ENCODE measurements at regions not wholly inside any gene's neighbourhood (a gene's known extent, or its start where the extent isn't known, plus 50 kb on each side); places are given as distances from the start of the nearest gene placed in this dataset.

DNA sequence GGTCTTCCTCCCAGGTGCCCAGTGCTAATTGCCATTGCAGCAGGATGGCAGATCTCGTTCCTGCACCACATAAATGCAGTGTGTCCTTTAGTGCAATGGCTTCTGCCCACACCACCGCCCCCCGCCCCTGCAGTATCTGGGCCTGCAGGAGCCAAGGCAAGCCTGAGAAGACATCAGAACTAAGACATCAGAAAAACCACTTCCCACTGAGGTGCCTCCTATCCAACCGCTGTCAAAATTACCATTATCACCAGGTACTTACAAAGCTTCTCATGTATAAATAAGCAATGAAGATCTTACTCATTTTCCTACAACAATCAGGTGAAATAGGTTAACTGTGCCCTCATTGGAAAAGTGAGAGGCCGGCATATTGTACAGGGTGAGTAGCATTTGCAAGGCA is 228.8 kb downstream of the FBXO15 start:
- no peak overlapping the region for H3K27ac Mint-ChIP-seq
- Histone ChIP-seq H3K79me2 (ENCODE audit: insufficient read depth, low read length) (no peaks in the 10 kb centered on the region), H2AFZ (ENCODE audit: insufficient read depth, low read depth, low read length, poor library complexity, severe bottlenecking) (no peak overlapping the region), H3K36me3 (replicated peaks in 1 of 2; ENCODE audit: control insufficient read depth in 1 of 2, insufficient read depth in 2 of 2, low read length in 2 of 2) (no peaks in the 10 kb centered on the region), H3K4me2 (replicated peaks; ENCODE audit: extremely low read depth, low read length, poor library complexity, severe bottlenecking) (no peak overlapping the region), H3K4me3 (replicated peaks in 1 of 3; ENCODE audit: low read depth in 2 of 3, low read length in 3 of 3) (no peak overlapping the region), H3K4me1 (ENCODE audit: control insufficient read depth in 1 of 2, insufficient read depth in 2 of 2, low read length in 2 of 2) (no peaks in the 10 kb centered on the region), H3K9me3 (replicated peaks in 1 of 2; ENCODE audit: control insufficient read depth in 1 of 2, insufficient read depth in 1 of 2, low read length in 2 of 2) (no peaks in the 10 kb centered on the region), H3K9ac (ENCODE audit: insufficient read depth, low read length, poor library complexity, severe bottlenecking) (no peak overlapping the region), H3K27me3 (ENCODE audit: control insufficient read depth in 2 of 2, insufficient read depth in 2 of 2, low read length in 2 of 2) (no peaks in the 10 kb centered on the region), H3K27ac (ENCODE audit: low read depth in 1 of 2, low read length in 2 of 2) (no peak overlapping the region), H4K20me1 (ENCODE audit: insufficient read depth, low read length) (no peaks in the 10 kb centered on the region)
- intact Hi-C loops (cut with micrococcal nuclease) = no loop called here
- no peak overlapping the region for H3K4me3 Mint-ChIP-seq
- H3K27me3 Mint-ChIP-seq (ENCODE audit: low read depth in 3 of 3) = peaks cover 0 to 5% (median 4%) of the 10 kb centered on the region in 3 donors
- TF ChIP-seq, protein P1, sequence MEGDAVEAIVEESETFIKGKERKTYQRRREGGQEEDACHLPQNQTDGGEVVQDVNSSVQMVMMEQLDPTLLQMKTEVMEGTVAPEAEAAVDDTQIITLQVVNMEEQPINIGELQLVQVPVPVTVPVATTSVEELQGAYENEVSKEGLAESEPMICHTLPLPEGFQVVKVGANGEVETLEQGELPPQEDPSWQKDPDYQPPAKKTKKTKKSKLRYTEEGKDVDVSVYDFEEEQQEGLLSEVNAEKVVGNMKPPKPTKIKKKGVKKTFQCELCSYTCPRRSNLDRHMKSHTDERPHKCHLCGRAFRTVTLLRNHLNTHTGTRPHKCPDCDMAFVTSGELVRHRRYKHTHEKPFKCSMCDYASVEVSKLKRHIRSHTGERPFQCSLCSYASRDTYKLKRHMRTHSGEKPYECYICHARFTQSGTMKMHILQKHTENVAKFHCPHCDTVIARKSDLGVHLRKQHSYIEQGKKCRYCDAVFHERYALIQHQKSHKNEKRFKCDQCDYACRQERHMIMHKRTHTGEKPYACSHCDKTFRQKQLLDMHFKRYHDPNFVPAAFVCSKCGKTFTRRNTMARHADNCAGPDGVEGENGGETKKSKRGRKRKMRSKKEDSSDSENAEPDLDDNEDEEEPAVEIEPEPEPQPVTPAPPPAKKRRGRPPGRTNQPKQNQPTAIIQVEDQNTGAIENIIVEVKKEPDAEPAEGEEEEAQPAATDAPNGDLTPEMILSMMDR (IDR thresholded peaks at IDR 0.05) = no peak
- H3K4me1 Mint-ChIP-seq = no peaks in the 10 kb centered on the region
- no peaks in the 10 kb centered on the region for H3K36me3 Mint-ChIP-seq
- 92% methylated on average over 3 of the region's 5 CpGs for WGBS (ENCODE audit: insufficient coverage)
- peaks cover 0 to 4% (median 0%) of the 10 kb centered on the region in 7 donors for H3K9me3 Mint-ChIP-seq
- DNase-seq = no peak

DNA sequence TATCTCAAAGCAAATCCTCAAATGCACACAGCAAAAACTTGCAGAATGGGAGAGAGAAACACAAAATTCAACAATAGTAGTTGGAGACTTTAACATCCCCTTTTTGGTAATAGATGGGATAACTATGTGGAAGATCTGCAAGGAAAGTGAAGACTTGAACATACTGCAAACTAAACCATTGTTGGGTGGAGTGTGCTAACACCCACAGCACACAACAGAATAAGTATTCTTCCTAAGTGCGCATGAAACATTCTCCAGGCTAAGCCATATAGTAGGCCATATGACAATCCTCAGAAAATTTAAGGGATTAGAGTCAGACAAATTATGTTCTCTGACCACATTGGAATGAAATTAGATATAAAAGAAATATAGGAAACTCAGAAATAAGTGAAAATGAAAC is 230.6 kb downstream of the FBXO15 start:
- Histone ChIP-seq H3K36me3 (replicated peaks in 1 of 2; ENCODE audit: control insufficient read depth in 1 of 2, insufficient read depth in 2 of 2, low read length in 2 of 2) (no peaks in the 10 kb centered on the region), H3K79me2 (ENCODE audit: insufficient read depth, low read length) (no peaks in the 10 kb centered on the region), H3K4me2 (replicated peaks; ENCODE audit: extremely low read depth, low read length, poor library complexity, severe bottlenecking) (no peak overlapping the region), H3K4me1 (ENCODE audit: control insufficient read depth in 1 of 2, insufficient read depth in 2 of 2, low read length in 2 of 2) (no peaks in the 10 kb centered on the region), H4K20me1 (ENCODE audit: insufficient read depth, low read length) (no peaks in the 10 kb centered on the region), H3K4me3 (replicated peaks in 1 of 3; ENCODE audit: low read depth in 2 of 3, low read length in 3 of 3) (no peak overlapping the region), H3K27ac (ENCODE audit: low read depth in 1 of 2, low read length in 2 of 2) (no peak overlapping the region), H3K9ac (ENCODE audit: insufficient read depth, low read length, poor library complexity, severe bottlenecking) (no peak overlapping the region), H2AFZ (ENCODE audit: insufficient read depth, low read depth, low read length, poor library complexity, severe bottlenecking) (no peak overlapping the region), H3K27me3 (ENCODE audit: control insufficient read depth in 2 of 2, insufficient read depth in 2 of 2, low read length in 2 of 2) (no peaks in the 10 kb centered on the region), H3K9me3 (replicated peaks in 1 of 2; ENCODE audit: control insufficient read depth in 1 of 2, insufficient read depth in 1 of 2, low read length in 2 of 2) (no peaks in the 10 kb centered on the region)
- peaks cover 0 to 5% (median under 1%) of the 10 kb centered on the region in 3 donors for H3K27me3 Mint-ChIP-seq (ENCODE audit: low read depth in 3 of 3)
- no peak for DNase-seq
- H3K4me3 Mint-ChIP-seq = no peak overlapping the region
- WGBS (ENCODE audit: insufficient coverage) = no CpG with 5 or more reads among the region's 1 CpG
- H3K4me1 Mint-ChIP-seq = no peaks in the 10 kb centered on the region
- no peaks in the 10 kb centered on the region for H3K36me3 Mint-ChIP-seq
- peaks cover 0 to 3% (median 0%) of the 10 kb centered on the region in 7 donors for H3K9me3 Mint-ChIP-seq
- intact Hi-C loops (cut with micrococcal nuclease) = no loop called here
- no peak overlapping the region for H3K27ac Mint-ChIP-seq
- TF ChIP-seq, protein P1 (IDR thresholded peaks at IDR 0.05) = no peak

Measured in CD14-positive monocyte (primary cell).